SU-DHL-6 (cell line): ENCODE measurements at regions not wholly inside any gene's neighbourhood (a gene's known extent, or its start where the extent isn't known, plus 50 kb on each side); places are given as distances from the start of the nearest gene placed in this dataset.
"Not testable (repeated sequence)": the region's sequence is repeated elsewhere in the genome, so short reads cannot be mapped to it uniquely, and the experiment has no call there.

ENCODE experiments used
- H2AFZ ChIP-seq: fragments of 200-600 bp; sonication (generic); 2 replicates; pipeline ENCODE4 v1.6.1; 2014; ENCODE audit warnings: low read depth, mild to moderate bottlenecking, moderate library complexity, mixed read lengths, antibody characterized with exemption, low read length; ENCODE audit not compliant: severe bottlenecking
- H3F3A ChIP-seq: fragments of 200-600 bp; shearing (Covaris generic); 2 replicates; pipeline ENCODE4 v1.6.0; 2016; ENCODE audit warnings: antibody characterized with exemption, mild to moderate bottlenecking; ENCODE audit not compliant: insufficient read depth
- H3K27ac ChIP-seq: fragments of 200-600 bp; sonication (generic); 2 replicates; pipeline ENCODE4 v1.5.1; 2016; ENCODE audit warnings: low read depth, mild to moderate bottlenecking, low read length, moderate library complexity, mixed read lengths
- H3K27me3 ChIP-seq: fragments of 200-600 bp; sonication (generic), shearing (Covaris generic); 2 replicates; pipeline ENCODE4 v1.6.0; 2014; ENCODE audit warnings: mild to moderate bottlenecking, low read length
- H3K36me3 ChIP-seq: fragments of 200-600 bp; sonication (generic); 2 replicates; pipeline ENCODE4 v1.6.1; 2014; ENCODE audit warnings: mild to moderate bottlenecking, low read length, mixed read lengths
- H3K4me2 ChIP-seq: fragments of 300-600, 200-600 bp; shearing (Covaris generic), sonication (generic); 2 replicates; pipeline ENCODE4 v1.6.0; 2014; ENCODE audit warnings: low read length, low read depth, mild to moderate bottlenecking; ENCODE audit not compliant: poor library complexity, severe bottlenecking
- H3K4me3 ChIP-seq: fragments of 200-600 bp; sonication (generic); 2 replicates; pipeline ENCODE4 v1.5.1; 2014; ENCODE audit warnings: antibody characterized with exemption, low read length, mild to moderate bottlenecking, mixed read lengths; ENCODE audit not compliant: insufficient read depth, poor library complexity, severe bottlenecking
- H3K79me2 ChIP-seq: fragments of 200-600 bp; sonication (generic); 2 replicates; pipeline ENCODE4 v1.6.1; 2014; ENCODE audit warnings: mild to moderate bottlenecking, low read length, moderate library complexity; ENCODE audit not compliant: insufficient read depth
- H3K9ac ChIP-seq: fragments of 200-600 bp; sonication (generic); 2 replicates; pipeline ENCODE4 v1.7.0; 2014; ENCODE audit warnings: mild to moderate bottlenecking, low read length
- H3K9me2 ChIP-seq: fragments of 200-600 bp; sonication (generic); replicated peaks from 2 replicates; pipeline ENCODE4 v1.6.1; 2014; ENCODE audit warnings: low read length; ENCODE audit not compliant: insufficient read depth
- H3K9me3 ChIP-seq: fragments of 200-600 bp; sonication (generic); 2 replicates; pipeline ENCODE4 v1.6.1; 2014; ENCODE audit warnings: low read length, mixed read lengths; ENCODE audit not compliant: insufficient read depth
- H4K20me1 ChIP-seq: fragments of 200-600 bp; sonication (generic); 2 replicates; pipeline ENCODE4 v1.6.1; 2014; ENCODE audit warnings: low read depth, mild to moderate bottlenecking, antibody characterized with exemption, low read length, moderate library complexity, mixed read lengths
- EZH2phosphoT487 ChIP-seq: fragments of 200-600 bp; sonication (generic), shearing (Covaris generic); conservative IDR thresholded peaks from 2 replicates; pipeline ENCODE4 v1.6.1; 2018; ENCODE audit warnings: mild to moderate bottlenecking, antibody characterized with exemption, low read length, moderate library complexity, mixed read lengths
- TF ChIP-seq, protein P1 (sequence below): fragments of 200-600 bp; sonication (generic); IDR thresholded peaks from one replicate; pipeline ENCODE4 v1.5.1; 2017; ENCODE audit warnings: antibody characterized with exemption, mild to moderate bottlenecking, low read length, moderate library complexity; ENCODE audit not compliant: insufficient read depth, poor library complexity, severe bottlenecking

DNA sequence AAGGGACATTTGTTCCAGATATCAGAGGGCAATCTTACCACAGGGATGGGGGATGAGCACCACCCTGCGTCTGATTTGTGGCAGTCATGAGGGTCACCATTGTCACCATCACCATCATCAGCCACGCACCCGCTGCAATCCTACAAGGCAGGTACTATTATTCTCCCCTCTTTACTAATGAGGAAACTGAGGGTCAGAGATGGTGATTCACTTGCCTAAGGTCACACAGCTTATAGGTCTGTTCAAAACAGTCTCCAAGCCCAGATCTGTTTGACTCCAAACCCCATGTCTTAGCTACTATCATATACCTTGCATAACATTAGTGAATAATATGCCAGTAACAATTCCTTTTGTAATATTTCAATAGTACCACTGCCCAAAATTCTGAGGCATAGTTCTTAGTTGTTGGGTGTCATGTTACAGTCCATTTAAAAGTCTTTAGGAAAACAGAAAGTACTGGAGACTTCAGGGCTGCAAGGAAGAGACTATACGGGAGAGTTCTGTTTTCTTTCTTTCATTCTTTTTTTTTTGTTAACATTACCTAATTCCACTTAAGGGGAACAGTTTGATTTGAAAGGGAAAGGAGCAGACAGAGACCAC lies 166.4 kb downstream of the C16orf95 start:
- Histone ChIP-seq H3K4me2 (no peak overlapping the region), H3K4me3 (no peak overlapping the region), H3K79me2 (no peaks in the 10 kb centered on the region), H3K9ac (no peak overlapping the region), H4K20me1 (no peaks in the 10 kb centered on the region), H3K27ac (no peak overlapping the region), H3F3A (no peaks in the 10 kb centered on the region), H2AFZ (no peak overlapping the region), H3K27me3 (no peaks in the 10 kb centered on the region), H3K9me2 (no peaks in the 10 kb centered on the region), H3K9me3 (no peaks in the 10 kb centered on the region), H3K36me3 (no peaks in the 10 kb centered on the region)
- TF ChIP-seq EZH2phosphoT487 = no peak
- TF ChIP-seq, protein P1, sequence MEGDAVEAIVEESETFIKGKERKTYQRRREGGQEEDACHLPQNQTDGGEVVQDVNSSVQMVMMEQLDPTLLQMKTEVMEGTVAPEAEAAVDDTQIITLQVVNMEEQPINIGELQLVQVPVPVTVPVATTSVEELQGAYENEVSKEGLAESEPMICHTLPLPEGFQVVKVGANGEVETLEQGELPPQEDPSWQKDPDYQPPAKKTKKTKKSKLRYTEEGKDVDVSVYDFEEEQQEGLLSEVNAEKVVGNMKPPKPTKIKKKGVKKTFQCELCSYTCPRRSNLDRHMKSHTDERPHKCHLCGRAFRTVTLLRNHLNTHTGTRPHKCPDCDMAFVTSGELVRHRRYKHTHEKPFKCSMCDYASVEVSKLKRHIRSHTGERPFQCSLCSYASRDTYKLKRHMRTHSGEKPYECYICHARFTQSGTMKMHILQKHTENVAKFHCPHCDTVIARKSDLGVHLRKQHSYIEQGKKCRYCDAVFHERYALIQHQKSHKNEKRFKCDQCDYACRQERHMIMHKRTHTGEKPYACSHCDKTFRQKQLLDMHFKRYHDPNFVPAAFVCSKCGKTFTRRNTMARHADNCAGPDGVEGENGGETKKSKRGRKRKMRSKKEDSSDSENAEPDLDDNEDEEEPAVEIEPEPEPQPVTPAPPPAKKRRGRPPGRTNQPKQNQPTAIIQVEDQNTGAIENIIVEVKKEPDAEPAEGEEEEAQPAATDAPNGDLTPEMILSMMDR = no peak

- H3K27ac ChIP-seq = no peak overlapping the region
- no peaks in the 10 kb centered on the region for H3K9me2 ChIP-seq
- no peaks in the 10 kb centered on the region for H3K36me3 ChIP-seq
- no peaks in the 10 kb centered on the region for H3F3A ChIP-seq
- H3K79me2 ChIP-seq = no peaks in the 10 kb centered on the region
- no peaks in the 10 kb centered on the region for H3K27me3 ChIP-seq
- no peak for TF ChIP-seq EZH2phosphoT487
- TF ChIP-seq, protein P1 = no peak
- H3K9me3 ChIP-seq = no peaks in the 10 kb centered on the region
- H2AFZ ChIP-seq = no peak overlapping the region
- H3K4me2 ChIP-seq = no peak overlapping the region
- no peak overlapping the region for H3K9ac ChIP-seq
- H4K20me1 ChIP-seq = no peaks in the 10 kb centered on the region
- H3K4me3 ChIP-seq = no peak overlapping the region
Measured at GRCh38 chr16:87152221-87152755, 164.9 kb downstream of the C16orf95 start.

DNA sequence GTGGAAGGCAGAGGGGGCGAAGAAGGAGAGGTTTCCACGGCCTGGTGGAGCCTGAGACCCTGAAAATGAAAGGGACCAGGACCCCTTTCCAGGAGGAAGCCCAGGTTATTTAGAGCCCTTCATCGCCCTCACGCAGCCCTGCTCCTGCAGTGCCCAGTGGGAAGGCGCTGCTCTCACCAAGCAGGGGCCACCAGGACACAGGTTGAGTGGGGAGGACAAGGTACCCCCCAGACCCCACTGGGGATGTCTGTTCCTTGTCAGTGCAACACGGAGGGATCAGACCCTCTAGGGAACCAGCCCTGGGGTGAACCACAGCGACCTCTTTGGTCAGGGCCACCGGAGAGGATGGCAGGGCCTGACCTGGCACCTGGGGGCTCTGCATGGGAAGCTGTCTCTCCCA lies 163.9 kb downstream of the C16orf95 start:
- no peak overlapping the region for H2AFZ ChIP-seq
- H3K27ac ChIP-seq = no peak overlapping the region
- no peaks in the 10 kb centered on the region for H3K79me2 ChIP-seq
- H3K9me3 ChIP-seq = no peaks in the 10 kb centered on the region
- H3K4me3 ChIP-seq = no peak overlapping the region
- no peaks in the 10 kb centered on the region for H3F3A ChIP-seq
- H3K9ac ChIP-seq = no peak overlapping the region
- no peaks in the 10 kb centered on the region for H4K20me1 ChIP-seq
- H3K27me3 ChIP-seq = no peaks in the 10 kb centered on the region
- no peak for TF ChIP-seq EZH2phosphoT487
- TF ChIP-seq, protein P1 = no peak
- no peaks in the 10 kb centered on the region for H3K9me2 ChIP-seq
- no peaks in the 10 kb centered on the region for H3K36me3 ChIP-seq
- H3K4me2 ChIP-seq = no peak overlapping the region

DNA sequence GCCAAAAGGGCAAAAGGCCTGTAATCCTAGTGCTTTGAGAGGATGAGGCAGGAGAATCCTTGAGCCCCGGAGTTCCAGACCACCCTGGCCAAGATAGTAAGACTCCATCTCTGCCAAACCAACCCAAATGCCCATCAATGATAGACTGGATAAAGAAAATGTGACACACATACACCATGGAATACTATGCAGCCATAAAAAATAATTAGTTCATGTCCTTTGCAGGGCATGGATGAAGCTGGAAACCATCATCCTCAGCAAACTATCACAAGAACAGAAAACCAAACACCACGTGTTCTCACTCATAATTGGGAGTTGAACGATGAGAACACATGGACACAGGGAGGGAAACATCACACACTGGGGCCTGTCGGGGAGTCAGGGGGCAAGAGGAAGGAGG lies 161.9 kb downstream of the C16orf95 start:
- H3F3A ChIP-seq, H3K36me3 ChIP-seq, H3K27me3 ChIP-seq, H3K9me2 ChIP-seq, H3K4me2 ChIP-seq, H2AFZ ChIP-seq, H3K27ac ChIP-seq, H4K20me1 ChIP-seq, H3K79me2 ChIP-seq, H3K9ac ChIP-seq, H3K9me3 ChIP-seq, H3K4me3 ChIP-seq: not testable (repeated sequence)
